GM12878 (cell line): ENCODE measurements at regions not wholly inside any gene's neighbourhood (a gene's known extent, or its start where the extent isn't known, plus 50 kb on each side); places are given as distances from the start of the nearest gene placed in this dataset.

Experiments used
- ATAC-seq: fragments of 200-7000 bp; cut with Tn5 transposase; 3 replicates; pipeline ENCODE4 v1.9.1; 2020; ENCODE audit warnings: mild to moderate bottlenecking, moderate library complexity
- BruUV-seq: library from RNA; stranded (reverse); fragments of 400-500 nt; replicated peaks from 2 replicates; lab custom pipeline; 2021; lab: Mats Ljungman, UMichigan
- CTCF ChIA-PET: fragments of 300-600 bp; sonication (Branson Sonifier 250); formaldehyde crosslinking; extraction: SDS; loops from one replicate; lab custom pipeline; 2021; ENCODE audit warnings: inconsistent platforms; lab: Yijun Ruan, JAX
- POLR2A ChIA-PET: fragments of 350-600 bp; formaldehyde crosslinking; extraction: SDS; loops from one replicate; lab custom pipeline; 2021; ENCODE audit warnings: inconsistent platforms; lab: Charles Lee
- RAD21 ChIA-PET: fragments of 300-600 bp; sonication (Branson Sonifier 250); formaldehyde crosslinking; loops from one replicate; lab custom pipeline; 2023; ENCODE audit warnings: antibody characterized with exemption; ENCODE audit not compliant: unreplicated experiment; lab: Charles Lee
- SMC1A ChIA-PET: fragments of 300-600 bp; sonication (Branson Sonifier 250); formaldehyde crosslinking; loops from one replicate; lab custom pipeline; 2023; ENCODE audit not compliant: unreplicated experiment, uncharacterized antibody; lab: Charles Lee
- DNase-seq: peaks from one replicate; pipeline ENCODE4 v3.0.0-alpha.2; 2011; ENCODE audit warnings: low read depth, low spot score
- FAIRE-seq: peaks from 3 replicates; lab custom pipeline; 2011; peaks lifted over from hg19 to GRCh38; lab: Jason Lieb, UNC
- H2AFZ ChIP-seq: 2 replicates; pipeline ENCODE4 v1.6.0; 2011; ENCODE audit warnings: low read depth, low read length, control low read depth; ENCODE audit not compliant: control insufficient read depth
- H3K27ac ChIP-seq: 2 replicates; pipeline ENCODE4 v1.5.1; 2011; ENCODE audit warnings: control low read depth; ENCODE audit not compliant: control insufficient read depth, insufficient read depth
- H3K27me3 ChIP-seq, 2 experiments: replicated peaks in 1 of 2; 2 replicates each; pipeline versions ENCODE4 v1.6.0 to v1.6.1; 2011; ENCODE audit warnings: low read length in 1 of 2; ENCODE audit not compliant: control insufficient read depth in 2 of 2, insufficient read depth in 2 of 2
- H3K36me3 ChIP-seq, 2 experiments: 2 replicates each; pipeline ENCODE4 v1.5.1; 2011; ENCODE audit warnings: low read length in 1 of 2; ENCODE audit not compliant: control insufficient read depth in 2 of 2, insufficient read depth in 2 of 2
- H3K4me1 ChIP-seq: 2 replicates; pipeline ENCODE4 v1.6.1; 2011; ENCODE audit warnings: mild to moderate bottlenecking, low read length, moderate library complexity, mixed read lengths; ENCODE audit not compliant: control insufficient read depth, insufficient read depth
- H3K4me2 ChIP-seq: 2 replicates; pipeline ENCODE4 v1.6.0; 2011; ENCODE audit warnings: control low read depth; ENCODE audit not compliant: control insufficient read depth, insufficient read depth
- H3K4me3 ChIP-seq: fragments of 200-600 bp; sonication (generic); 2 replicates; pipeline ENCODE4 v1.5.1; 2016
- H3K79me2 ChIP-seq: 2 replicates; pipeline ENCODE4 v1.6.0; 2011; ENCODE audit warnings: low read length; ENCODE audit not compliant: control insufficient read depth, insufficient read depth
- H3K9ac ChIP-seq: 2 replicates; pipeline ENCODE4 v1.8.0; 2011; ENCODE audit warnings: low read length, control low read depth, mixed read lengths; ENCODE audit not compliant: control insufficient read depth, insufficient read depth
- H3K9me3 ChIP-seq: replicated peaks from 3 replicates; pipeline ENCODE4 v1.5.1; 2011; ENCODE audit warnings: mild to moderate bottlenecking, low read length; ENCODE audit not compliant: control insufficient read depth, insufficient read depth
- H4K20me1 ChIP-seq: 2 replicates; pipeline ENCODE4 v1.6.0; 2011; ENCODE audit not compliant: control insufficient read depth, insufficient read depth
- ATF2 ChIP-seq: IDR thresholded peaks from 2 replicates; pipeline ENCODE4 v1.6.1; 2012; ENCODE audit warnings: low read length, inconsistent platforms
- ATF3 ChIP-seq: IDR thresholded peaks from 2 replicates; pipeline ENCODE4 v1.6.1; 2011; ENCODE audit warnings: low read depth, mild to moderate bottlenecking, low read length, moderate library complexity, borderline replicate concordance; ENCODE audit errors: extremely low read depth
- BCL11A ChIP-seq: IDR thresholded peaks from 2 replicates; pipeline ENCODE4 v1.6.1; 2011; ENCODE audit warnings: low read depth, low read length
- HDAC2 ChIP-seq: fragments of 200-600 bp; sonication (generic); IDR thresholded peaks from 2 replicates; pipeline ENCODE4 v1.6.1; 2017
- IKZF1 ChIP-seq: fragments of 450-650 bp; conservative IDR thresholded peaks from 2 replicates; pipeline ENCODE4 v1.6.1; 2017; ENCODE audit warnings: antibody characterized with exemption, mild to moderate bottlenecking
- KAT2A ChIP-seq: conservative IDR thresholded peaks from 2 replicates; pipeline ENCODE4 v1.6.1; 2011; ENCODE audit warnings: low read depth, low read length; ENCODE audit not compliant: control insufficient read depth
- LARP7 ChIP-seq: fragments of 450-650 bp; IDR thresholded peaks from 2 replicates; pipeline ENCODE4 v1.6.1; 2017; ENCODE audit warnings: mild to moderate bottlenecking
- POLR2A ChIP-seq: IDR thresholded peaks from 2 replicates; pipeline ENCODE4 v1.6.1; 2011; ENCODE audit warnings: low read depth, mild to moderate bottlenecking, low read length
- RB1 ChIP-seq: fragments of 450-650 bp; formaldehyde crosslinking; IDR thresholded peaks from 2 replicates; pipeline ENCODE4 v1.6.1; 2017; ENCODE audit warnings: mild to moderate bottlenecking, borderline replicate concordance
- SREBF2 ChIP-seq: IDR thresholded peaks from 2 replicates; pipeline ENCODE4 v1.6.1; 2012; ENCODE audit warnings: mild to moderate bottlenecking, low read length
- STAT1 ChIP-seq: fragments of 450-650 bp; conservative IDR thresholded peaks from 2 replicates; pipeline ENCODE4 v1.6.1; 2014; ENCODE audit warnings: antibody characterized with exemption, mild to moderate bottlenecking
- TCF12 ChIP-seq: IDR thresholded peaks from 2 replicates; pipeline ENCODE4 v1.6.1; 2011; ENCODE audit warnings: low read depth, mild to moderate bottlenecking, low read length
- TCF3 ChIP-seq: IDR thresholded peaks from 2 replicates; pipeline ENCODE4 v1.6.1; 2012; ENCODE audit warnings: low read depth, mild to moderate bottlenecking, low read length, borderline replicate concordance; ENCODE audit not compliant: insufficient read depth
- ZNF207 ChIP-seq: fragments of 450-650 bp; IDR thresholded peaks from 2 replicates; pipeline ENCODE4 v1.6.1; 2014; ENCODE audit warnings: antibody characterized with exemption, mild to moderate bottlenecking, borderline replicate concordance
- ZNF622 ChIP-seq: fragments of 450-650 bp; IDR thresholded peaks from 2 replicates; pipeline ENCODE4 v1.6.1; 2017; ENCODE audit warnings: mild to moderate bottlenecking, inconsistent platforms
- ZZZ3 ChIP-seq: IDR thresholded peaks from 2 replicates; pipeline ENCODE4 v1.6.1; 2011; ENCODE audit warnings: low read depth; ENCODE audit not compliant: control insufficient read depth, insufficient read length
- WGBS: methylation state at CpG from one replicate; pipeline ENCODE4 v1.1.6; 2016; ENCODE audit warnings: low lambda C conversion rate; ENCODE audit not compliant: insufficient replicate concordance, insufficient coverage; ENCODE audit errors: missing lambda C conversion rate; 5-methylcytosine and 5-hydroxymethylcytosine counted together
- in situ Hi-C: fragments of 300-500 bp; cut with MboI; formaldehyde crosslinking; loops from 9 replicates; pipeline ENCODE4 v1.14.3; 2018; ENCODE audit warnings: mixed read lengths
- intact Hi-C: fragments of 100-400 bp; cut with micrococcal nuclease; formaldehyde crosslinking; loops from one replicate; pipeline ENCODE4 v1.14.2; 2022; ENCODE audit not compliant: unreplicated experiment
- TF ChIP-seq, protein P1 (sequence below): fragments of 450-650 bp; conservative IDR thresholded peaks from 2 replicates; pipeline ENCODE4 v1.6.1; 2017; ENCODE audit warnings: mild to moderate bottlenecking, moderate library complexity
- TF ChIP-seq, protein P2 (sequence below): IDR thresholded peaks from 2 replicates; pipeline ENCODE4 v1.6.1; 2011; ENCODE audit warnings: borderline replicate concordance, low read depth, mild to moderate bottlenecking, moderate library complexity, mixed read lengths, low read length; ENCODE audit not compliant: insufficient read depth; ENCODE audit errors: extremely low read length
- TF ChIP-seq, protein P3 (sequence below): fragments of 450-650 bp; IDR thresholded peaks from 2 replicates; pipeline ENCODE4 v1.6.1; 2014; ENCODE audit warnings: mild to moderate bottlenecking

- TF ChIP-seq ZZZ3: no peak
- no peak for TF ChIP-seq ATF3
- TF ChIP-seq, protein P1, sequence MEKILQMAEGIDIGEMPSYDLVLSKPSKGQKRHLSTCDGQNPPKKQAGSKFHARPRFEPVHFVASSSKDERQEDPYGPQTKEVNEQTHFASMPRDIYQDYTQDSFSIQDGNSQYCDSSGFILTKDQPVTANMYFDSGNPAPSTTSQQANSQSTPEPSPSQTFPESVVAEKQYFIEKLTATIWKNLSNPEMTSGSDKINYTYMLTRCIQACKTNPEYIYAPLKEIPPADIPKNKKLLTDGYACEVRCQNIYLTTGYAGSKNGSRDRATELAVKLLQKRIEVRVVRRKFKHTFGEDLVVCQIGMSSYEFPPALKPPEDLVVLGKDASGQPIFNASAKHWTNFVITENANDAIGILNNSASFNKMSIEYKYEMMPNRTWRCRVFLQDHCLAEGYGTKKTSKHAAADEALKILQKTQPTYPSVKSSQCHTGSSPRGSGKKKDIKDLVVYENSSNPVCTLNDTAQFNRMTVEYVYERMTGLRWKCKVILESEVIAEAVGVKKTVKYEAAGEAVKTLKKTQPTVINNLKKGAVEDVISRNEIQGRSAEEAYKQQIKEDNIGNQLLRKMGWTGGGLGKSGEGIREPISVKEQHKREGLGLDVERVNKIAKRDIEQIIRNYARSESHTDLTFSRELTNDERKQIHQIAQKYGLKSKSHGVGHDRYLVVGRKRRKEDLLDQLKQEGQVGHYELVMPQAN: no peak
- no peak for TF ChIP-seq ATF2
Measured at GRCh38 chr2:173547499-173547898, 192.8 kb downstream of the CDCA7 start (continued).

DNA sequence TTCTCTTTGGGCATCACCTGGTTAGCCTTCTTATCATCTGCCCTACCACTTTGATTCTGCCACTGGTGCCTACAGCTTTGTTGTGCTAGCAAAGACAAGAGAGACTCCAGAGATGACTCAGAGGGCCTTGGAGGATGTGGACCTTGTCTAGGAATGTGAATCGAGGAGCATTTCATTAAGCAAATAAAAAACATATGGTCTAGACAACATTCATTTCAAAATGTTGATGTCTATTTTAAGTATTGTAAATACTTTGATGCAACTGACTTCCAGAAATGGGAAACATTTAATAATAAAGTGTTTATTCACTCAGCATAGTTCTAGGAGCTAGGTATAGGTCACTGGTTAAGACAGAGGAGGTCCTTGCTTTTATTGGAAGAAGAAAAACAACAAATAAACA is 195.5 kb downstream of the CDCA7 start:
- in situ Hi-C loops: no loop called here
- no peak for DNase-seq
- BruUV-seq: no TSS peak
- no peaks in the 10 kb centered on the region for H3K4me1 ChIP-seq
- no peak for TF ChIP-seq TCF3
- TF ChIP-seq POLR2A: no peak
- TF ChIP-seq, protein P2, sequence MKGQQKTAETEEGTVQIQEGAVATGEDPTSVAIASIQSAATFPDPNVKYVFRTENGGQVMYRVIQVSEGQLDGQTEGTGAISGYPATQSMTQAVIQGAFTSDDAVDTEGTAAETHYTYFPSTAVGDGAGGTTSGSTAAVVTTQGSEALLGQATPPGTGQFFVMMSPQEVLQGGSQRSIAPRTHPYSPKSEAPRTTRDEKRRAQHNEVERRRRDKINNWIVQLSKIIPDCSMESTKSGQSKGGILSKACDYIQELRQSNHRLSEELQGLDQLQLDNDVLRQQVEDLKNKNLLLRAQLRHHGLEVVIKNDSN: no peak
- no peak for TF ChIP-seq SREBF2
- TF ChIP-seq BCL11A: no peak
- no peak for TF ChIP-seq RB1
- no peak for TF ChIP-seq ZNF207
- no peak for TF ChIP-seq ZNF622
- no peak for TF ChIP-seq TCF12
- no peak for TF ChIP-seq KAT2A
- TF ChIP-seq LARP7: no peak
- TF ChIP-seq, protein P3, sequence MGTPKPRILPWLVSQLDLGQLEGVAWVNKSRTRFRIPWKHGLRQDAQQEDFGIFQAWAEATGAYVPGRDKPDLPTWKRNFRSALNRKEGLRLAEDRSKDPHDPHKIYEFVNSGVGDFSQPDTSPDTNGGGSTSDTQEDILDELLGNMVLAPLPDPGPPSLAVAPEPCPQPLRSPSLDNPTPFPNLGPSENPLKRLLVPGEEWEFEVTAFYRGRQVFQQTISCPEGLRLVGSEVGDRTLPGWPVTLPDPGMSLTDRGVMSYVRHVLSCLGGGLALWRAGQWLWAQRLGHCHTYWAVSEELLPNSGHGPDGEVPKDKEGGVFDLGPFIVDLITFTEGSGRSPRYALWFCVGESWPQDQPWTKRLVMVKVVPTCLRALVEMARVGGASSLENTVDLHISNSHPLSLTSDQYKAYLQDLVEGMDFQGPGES: no peak
- no peak for TF ChIP-seq HDAC2
- no peak for TF ChIP-seq STAT1
- no peak for TF ChIP-seq IKZF1
- TF ChIP-seq, all 136 proteins: peak for 0
- 68% methylated on average over 1 of the region's 1 CpG for WGBS
- Histone ChIP-seq H3K27me3 (no peaks in the 10 kb centered on the region; a peak in 1 of 4 replicates), H2AFZ (no peak overlapping the region), H4K20me1 (no peaks in the 10 kb centered on the region), H3K9ac (no peak overlapping the region), H3K9me3 (no peaks in the 10 kb centered on the region), H3K79me2 (no peaks in the 10 kb centered on the region), H3K4me2 (no peak overlapping the region), H3K36me3 (no peaks in the 10 kb centered on the region), H3K4me3 (no peak overlapping the region), H3K27ac (no peak overlapping the region)
- no peak for ATAC-seq
- SMC1A ChIA-PET: interaction anchor here (1.0 kb wide), 1 partner anchor 26 kb away, joined by 3 read pairs; no protein-coding TSS in a partner anchor
- POLR2A ChIA-PET: no interaction called here
- intact Hi-C loops: loop anchor here (10.0 kb wide), 1 partner anchor 795 kb away; no protein-coding TSS in a partner anchor
- no peak for FAIRE-seq
- RAD21 ChIA-PET: no interaction called here
- CTCF ChIA-PET: no interaction called here
